ENCODE measurements at regions not wholly inside any gene's neighbourhood (a gene's known extent, or its start where the extent isn't known, plus 50 kb on each side); places are given as distances from the start of the nearest gene placed in this dataset.

GRCh38 chr2:38201784-38202183 lies 125.8 kb upstream of the CYP1B1 start:
- no peak overlapping the region for H3K14ac ChIP-seq (ENCODE audit: insufficient read depth, low read length)
- Mint-ChIP-seq H3K4me3 (no peak overlapping the region), H3K27ac (no peak overlapping the region), H3K27me3 (ENCODE audit: low read depth) (no peaks in the 10 kb centered on the region; the same call in 1 of the 2 replicates), H3K36me3 (ENCODE audit: insufficient read depth in 1 of 3, low read depth in 3 of 3) (no peaks in the 10 kb centered on the region), H3K9me3 (peaks cover 0 to 2% of the 10 kb centered on the region in 2 experiments; a peak in 1 of 5 replicates), H3K4me1 (peaks cover 4 to 6% of the 10 kb centered on the region in 2 experiments; a peak in 2 of 4 replicates)
- no peaks in the 10 kb centered on the region for H3K27me3 ChIP-seq (ENCODE audit: insufficient read depth, low read length)
- no peak overlapping the region for H3T11ph ChIP-seq (ENCODE audit: low read length)
- no peaks in the 10 kb centered on the region for H4K20me1 ChIP-seq (ENCODE audit: control insufficient read depth, insufficient read depth, insufficient read length)
- TF ChIP-seq CTCF (conservative IDR thresholded peaks at IDR 0.05) = no peak
- H4K5ac ChIP-seq (ENCODE audit: insufficient read length, low read depth, low read length) = no peak overlapping the region
- no peaks in the 10 kb centered on the region for H3K23me2 ChIP-seq (ENCODE audit: insufficient read length, low read depth, low read length, poor library complexity, severe bottlenecking)
- no peak overlapping the region for H2AK5ac ChIP-seq (ENCODE audit: insufficient read length, low read length)
- H3K79me2 ChIP-seq (ENCODE audit: insufficient read depth, low read length) = no peaks in the 10 kb centered on the region
- H4K91ac ChIP-seq (ENCODE audit: insufficient read length, low read depth, low read length) = no peak overlapping the region
- H2AFZ ChIP-seq (ENCODE audit: low read length) = no peak overlapping the region
- no peak overlapping the region for H3K56ac ChIP-seq (ENCODE audit: insufficient read length, low read depth, low read length)
- H3K4ac ChIP-seq (ENCODE audit: low read depth, low read length) = no peak overlapping the region
- H2BK20ac ChIP-seq (ENCODE audit: low read depth, low read length, poor library complexity, severe bottlenecking) = no peak overlapping the region
- no peak overlapping the region for H2BK120ac ChIP-seq (ENCODE audit: low read depth, low read length, poor library complexity, severe bottlenecking)
- H3K18ac ChIP-seq (ENCODE audit: insufficient read length, low read depth, low read length) = no peak overlapping the region
- H3K23ac ChIP-seq (ENCODE audit: insufficient read length, low read depth, low read length) = no peak overlapping the region
- DNase-seq = no peak
- H3K4me1 ChIP-seq (ENCODE audit: insufficient read depth, low read length) = no peaks in the 10 kb centered on the region
- H2BK15ac ChIP-seq (ENCODE audit: low read depth, low read length) = no peak overlapping the region
- H3K79me1 ChIP-seq (ENCODE audit: insufficient read depth, low read depth, low read length, poor library complexity, severe bottlenecking) = no peaks in the 10 kb centered on the region
- no peak overlapping the region for H3K27ac ChIP-seq (ENCODE audit: insufficient read length, low read depth, low read length)
- no peak overlapping the region for H2BK5ac ChIP-seq (ENCODE audit: insufficient read length, low read length)
- no peak overlapping the region for H4K8ac ChIP-seq (replicated peaks; ENCODE audit: insufficient read length, low read depth, low read length)
- no peak overlapping the region for H3K4me2 ChIP-seq (ENCODE audit: insufficient read depth, insufficient read length, low read length)
- no peak overlapping the region for H2BK12ac ChIP-seq (ENCODE audit: insufficient read length, low read depth, low read length)
- H3K9me3 ChIP-seq (ENCODE audit: control insufficient read depth, low read depth, low read length) = no peaks in the 10 kb centered on the region
- H3K9ac ChIP-seq (ENCODE audit: extremely low read depth, insufficient read length, low read length) = no peak overlapping the region
